ENCODE measurements at regions not wholly inside any gene's neighbourhood (a gene's known extent, or its start where the extent isn't known, plus 50 kb on each side); places are given as distances from the start of the nearest gene placed in this dataset.

GRCh38 chr2:239522002-239522739 lies 121.4 kb upstream of the HDAC4 start:
- Histone ChIP-seq H2AFZ (ENCODE audit: control insufficient read depth, low read depth, low read length) (no peak overlapping the region), H3K27me3 (replicated peaks in 1 of 2; ENCODE audit: control insufficient read depth in 2 of 2, insufficient read depth in 2 of 2, low read length in 1 of 2) (no peaks in the 10 kb centered on the region; a peak in 1 of 4 replicates), H3K9me3 (replicated peaks; ENCODE audit: control insufficient read depth, insufficient read depth, low read length) (no peaks in the 10 kb centered on the region; the same call in 2 of the 3 replicates), H3K36me3 (ENCODE audit: control insufficient read depth in 2 of 2, insufficient read depth in 2 of 2, low read length in 1 of 2) (no peaks in the 10 kb centered on the region), H3K79me2 (ENCODE audit: control insufficient read depth, insufficient read depth, low read length) (no peaks in the 10 kb centered on the region), H3K4me1 (ENCODE audit: control insufficient read depth, insufficient read depth, low read length) (no peaks in the 10 kb centered on the region), H3K4me3 (no peak overlapping the region), H3K27ac (ENCODE audit: control insufficient read depth, insufficient read depth) (no peak overlapping the region), H4K20me1 (ENCODE audit: control insufficient read depth, insufficient read depth) (no peaks in the 10 kb centered on the region), H3K9ac (ENCODE audit: control insufficient read depth, insufficient read depth, low read length) (no peak overlapping the region), H3K4me2 (ENCODE audit: control insufficient read depth, insufficient read depth) (no peak overlapping the region)
- intact Hi-C loops (cut with micrococcal nuclease; ENCODE audit: unreplicated experiment), result no loop called here
- no peak for DNase-seq (ENCODE audit: low read depth, low spot score)
- ATAC-seq, result no peak
- TF ChIP-seq GATAD2B (conservative IDR thresholded peaks at IDR 0.05; ENCODE audit: low read depth) (no peak), E2F8 (IDR thresholded peaks at IDR 0.05; ENCODE audit: low read depth, partially characterized antibody) (no peak)
- ChIA-PET CTCF (no interaction called here), POLR2A (no interaction called here), RAD21 (ENCODE audit: unreplicated experiment) (no interaction called here), SMC1A (ENCODE audit: uncharacterized antibody, unreplicated experiment) (no interaction called here)
- 22% methylated on average over 15 of the region's 15 CpGs for WGBS (ENCODE audit: insufficient coverage, insufficient replicate concordance, low lambda C conversion rate, missing lambda C conversion rate)
- in situ Hi-C loops (cut with MboI), result no loop called here
- no TSS peak for BruUV-seq (replicated peaks)
- FAIRE-seq, result no peak

- Histone ChIP-seq H3K27ac (ENCODE audit: control insufficient read depth, insufficient read depth) (no peak overlapping the region), H3K79me2 (ENCODE audit: control insufficient read depth, insufficient read depth, low read length) (no peaks in the 10 kb centered on the region), H3K9me3 (replicated peaks; ENCODE audit: control insufficient read depth, insufficient read depth, low read length) (no peaks in the 10 kb centered on the region), H3K4me3 (no peak overlapping the region), H3K9ac (ENCODE audit: control insufficient read depth, insufficient read depth, low read length) (no peak overlapping the region), H2AFZ (ENCODE audit: control insufficient read depth, low read depth, low read length) (no peak overlapping the region), H3K36me3 (ENCODE audit: control insufficient read depth in 2 of 2, insufficient read depth in 2 of 2, low read length in 1 of 2) (no peaks in the 10 kb centered on the region), H3K4me2 (ENCODE audit: control insufficient read depth, insufficient read depth) (no peak overlapping the region), H3K4me1 (ENCODE audit: control insufficient read depth, insufficient read depth, low read length) (no peaks in the 10 kb centered on the region), H4K20me1 (ENCODE audit: control insufficient read depth, insufficient read depth) (no peaks in the 10 kb centered on the region), H3K27me3 (replicated peaks in 1 of 2; ENCODE audit: control insufficient read depth in 2 of 2, insufficient read depth in 2 of 2, low read length in 1 of 2) (no peaks in the 10 kb centered on the region; a peak in 1 of 4 replicates)
- FAIRE-seq (no peak), ATAC-seq (no peak), DNase-seq (ENCODE audit: low read depth, low spot score) (no peak)
- no TSS peak for BruUV-seq (replicated peaks)
- RAD21 ChIA-PET (ENCODE audit: unreplicated experiment), result no interaction called here
- SMC1A ChIA-PET (ENCODE audit: uncharacterized antibody, unreplicated experiment), result no interaction called here
- intact Hi-C loops (cut with micrococcal nuclease; ENCODE audit: unreplicated experiment), result no loop called here
- 32% methylated on average over 6 of the region's 6 CpGs for whole genome bisulfite sequencing (ENCODE audit: insufficient coverage, insufficient replicate concordance, low lambda C conversion rate, missing lambda C conversion rate)
- POLR2A ChIA-PET, result no interaction called here
- CTCF ChIA-PET, result no interaction called here
- in situ Hi-C loops (cut with MboI), result no loop called here
- TF ChIP-seq SIX5 (IDR thresholded peaks at IDR 0.05; ENCODE audit: low read depth, low read length, severe bottlenecking), result no peak
- TF ChIP-seq LARP7 (IDR thresholded peaks at IDR 0.05), result no peak
- TF ChIP-seq ATF2 (IDR thresholded peaks at IDR 0.05; ENCODE audit: low read length), result no peak
- no peak for TF ChIP-seq ZNF384 (IDR thresholded peaks at IDR 0.05; ENCODE audit: borderline replicate concordance, low read depth, low read length)
- no peak for TF ChIP-seq REST (IDR thresholded peaks at IDR 0.05; ENCODE audit: low read depth, low read length)
These were observed 120.6 kb upstream of the HDAC4 start for GRCh38 chr2:239521518-239521815.

All from GM12878 (cell line).